GM23338 (cell line): ENCODE measurements at regions not wholly inside any gene's neighbourhood (a gene's known extent, or its start where the extent isn't known, plus 50 kb on each side); places are given as distances from the start of the nearest gene placed in this dataset.

ENCODE experiments used
- EZH2 ChIP-seq: fragments of 200-600 bp; sonication (generic); IDR thresholded peaks from one replicate; pipeline ENCODE4 v1.8.0; 2017; ENCODE audit warnings: antibody characterized with exemption, mild to moderate bottlenecking, low read depth; ENCODE audit not compliant: unreplicated experiment
- EZH2phosphoT487 ChIP-seq: fragments of 200-600 bp; sonication (generic); IDR thresholded peaks from one replicate; pipeline ENCODE4 v1.8.1; 2018; ENCODE audit warnings: antibody characterized with exemption; ENCODE audit not compliant: unreplicated experiment
- TF ChIP-seq, protein P1 (sequence below), 2 experiments: fragments of 200-600 bp in 1 of 2; sonication (generic) in 1 of 2; conservative IDR thresholded peaks; 2 replicates each; pipeline versions ENCODE4 v1.5.1 to v1.6.1; 2016 to 2017; ENCODE audit warnings: antibody characterized with exemption in 2 of 2, low read depth in 2 of 2, mild to moderate bottlenecking in 2 of 2, moderate library complexity in 1 of 2

DNA sequence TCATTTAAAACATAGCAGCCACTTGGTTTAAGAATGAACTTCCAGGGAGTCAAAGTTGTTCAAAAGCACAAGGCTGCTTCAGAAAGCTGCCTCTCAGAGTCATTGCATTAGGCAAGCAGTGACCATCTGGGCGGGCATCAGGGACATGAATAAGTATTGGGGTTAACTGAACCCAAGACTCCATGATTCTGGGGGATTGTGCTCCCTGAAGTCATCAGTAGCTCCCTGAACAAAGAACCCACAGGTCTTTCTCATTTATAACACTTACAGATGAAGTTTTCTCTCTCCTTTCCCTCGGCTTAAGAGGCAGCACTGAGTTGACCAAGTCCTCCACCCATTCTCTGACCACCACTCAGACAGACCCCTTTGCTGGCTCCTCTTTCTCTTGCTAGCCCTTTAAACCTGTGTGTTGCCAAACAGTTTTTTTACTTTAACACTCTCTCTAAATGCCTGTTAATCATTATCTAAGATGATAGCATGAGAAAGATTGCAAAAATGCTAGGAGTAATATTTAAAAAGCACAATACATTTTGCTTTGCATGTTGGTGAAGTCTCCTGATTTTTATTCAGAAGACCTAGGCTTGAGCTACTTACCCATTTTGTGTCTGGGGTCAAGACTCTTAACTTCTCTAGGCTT, 77.0 kb upstream of the ARHGAP29 start:
- TF ChIP-seq, protein P1, sequence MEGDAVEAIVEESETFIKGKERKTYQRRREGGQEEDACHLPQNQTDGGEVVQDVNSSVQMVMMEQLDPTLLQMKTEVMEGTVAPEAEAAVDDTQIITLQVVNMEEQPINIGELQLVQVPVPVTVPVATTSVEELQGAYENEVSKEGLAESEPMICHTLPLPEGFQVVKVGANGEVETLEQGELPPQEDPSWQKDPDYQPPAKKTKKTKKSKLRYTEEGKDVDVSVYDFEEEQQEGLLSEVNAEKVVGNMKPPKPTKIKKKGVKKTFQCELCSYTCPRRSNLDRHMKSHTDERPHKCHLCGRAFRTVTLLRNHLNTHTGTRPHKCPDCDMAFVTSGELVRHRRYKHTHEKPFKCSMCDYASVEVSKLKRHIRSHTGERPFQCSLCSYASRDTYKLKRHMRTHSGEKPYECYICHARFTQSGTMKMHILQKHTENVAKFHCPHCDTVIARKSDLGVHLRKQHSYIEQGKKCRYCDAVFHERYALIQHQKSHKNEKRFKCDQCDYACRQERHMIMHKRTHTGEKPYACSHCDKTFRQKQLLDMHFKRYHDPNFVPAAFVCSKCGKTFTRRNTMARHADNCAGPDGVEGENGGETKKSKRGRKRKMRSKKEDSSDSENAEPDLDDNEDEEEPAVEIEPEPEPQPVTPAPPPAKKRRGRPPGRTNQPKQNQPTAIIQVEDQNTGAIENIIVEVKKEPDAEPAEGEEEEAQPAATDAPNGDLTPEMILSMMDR (conservative IDR thresholded peaks at IDR 0.05; ENCODE audit: low read depth in 2 of 2): no peak
- TF ChIP-seq EZH2 (no peak), EZH2phosphoT487 (no peak)
